ENCODE measurements at regions not wholly inside any gene's neighbourhood (a gene's known extent, or its start where the extent isn't known, plus 50 kb on each side); places are given as distances from the start of the nearest gene placed in this dataset.

GRCh38 chr18:40109252-40110049, 1845.6 kb upstream of the PIK3C3 start:
- no peak for TF ChIP-seq SIN3A (conservative IDR thresholded peaks at IDR 0.05 in 1 of 2, IDR thresholded peaks at IDR 0.05 in 1 of 2; ENCODE audit: low read depth in 1 of 2, low read length in 2 of 2)
- no peak for TF ChIP-seq CHD7 (IDR thresholded peaks at IDR 0.05; ENCODE audit: insufficient replicate concordance, low read length)
- no peak for TF ChIP-seq CHD2 (IDR thresholded peaks at IDR 0.05; ENCODE audit: low read length)
- TF ChIP-seq CTCF (IDR thresholded peaks at IDR 0.05; ENCODE audit: control extremely low read depth in 1 of 3, insufficient read depth in 1 of 3, low read depth in 1 of 3, low read length in 3 of 3), result no peak
- TF ChIP-seq SRF (IDR thresholded peaks at IDR 0.05; ENCODE audit: low read depth, low read length), result no peak
- no peak for TF ChIP-seq SUZ12 (IDR thresholded peaks at IDR 0.05; ENCODE audit: low read length)
- TF ChIP-seq CREB1 (IDR thresholded peaks at IDR 0.05), result no peak
- TF ChIP-seq EP300 (IDR thresholded peaks at IDR 0.05; ENCODE audit: borderline replicate concordance in 1 of 2, low read depth in 2 of 2, low read length in 2 of 2), result no peak
- TF ChIP-seq POLR2A (IDR thresholded peaks at IDR 0.05; ENCODE audit: control extremely low read depth in 1 of 2, low read depth in 2 of 2, low read length in 2 of 2), result no peak
- no peak for TF ChIP-seq POU5F1 (IDR thresholded peaks at IDR 0.05; ENCODE audit: low read depth, low read length)
- no peak for TF ChIP-seq MAX (IDR thresholded peaks at IDR 0.05)
- no peak for TF ChIP-seq FOSL1 (IDR thresholded peaks at IDR 0.05; ENCODE audit: insufficient read depth, low read depth, low read length)
- no peak for TF ChIP-seq RAD21 (IDR thresholded peaks at IDR 0.05 in 1 of 2, conservative IDR thresholded peaks at IDR 0.05 in 1 of 2; ENCODE audit: low read depth in 2 of 2, low read length in 2 of 2)
- TF ChIP-seq EZH2 (IDR thresholded peaks at IDR 0.05; ENCODE audit: low read depth, low read length, severe bottlenecking), result no peak

Data from H1 (cell line).